ENCODE measurements at regions not wholly inside any gene's neighbourhood (a gene's known extent, or its start where the extent isn't known, plus 50 kb on each side); places are given as distances from the start of the nearest gene placed in this dataset.

DNA sequence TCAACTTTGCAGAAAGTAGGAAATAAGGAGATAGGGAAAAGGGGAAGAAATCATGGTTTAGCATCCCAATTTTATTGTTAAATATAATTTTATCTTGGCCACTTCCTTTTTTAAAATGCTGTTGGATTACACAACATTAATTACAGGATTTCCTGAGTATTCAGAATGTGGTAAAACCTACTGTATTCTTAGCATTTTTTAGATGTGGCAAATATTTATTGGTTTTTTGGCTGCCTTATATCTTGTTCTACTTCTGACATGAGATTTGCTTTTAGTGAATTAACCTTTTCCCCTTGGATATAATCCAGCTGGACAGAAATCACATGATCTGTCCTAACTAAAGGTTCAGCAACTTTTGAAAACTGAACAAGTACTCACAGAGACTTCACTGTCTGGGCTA lies 104.9 kb downstream of the PTGS2 start:
- Histone ChIP-seq H3K36me3 (no peaks in the 10 kb centered on the region), H3K4me1 (no peaks in the 10 kb centered on the region), H3K9me3 (no peaks in the 10 kb centered on the region), H3K4me3 (ENCODE audit: low read depth, low read length) (no peak overlapping the region), H3K27me3 (no peaks in the 10 kb centered on the region; the same call in 1 of the 2 replicates)
- TF ChIP-seq CTCF (IDR thresholded peaks at IDR 0.05; ENCODE audit: low read depth, low read length) = no peak
- no peak for DNase-seq

GRCh38 chr1:186574926-186575325 lies 105.3 kb downstream of the PTGS2 start:
- no peaks in the 10 kb centered on the region; the same call in 1 of the 2 replicates for H3K27me3 ChIP-seq
- TF ChIP-seq CTCF (IDR thresholded peaks at IDR 0.05; ENCODE audit: low read depth, low read length) = no peak
- H3K4me1 ChIP-seq = no peaks in the 10 kb centered on the region
- no peaks in the 10 kb centered on the region for H3K9me3 ChIP-seq
- no peaks in the 10 kb centered on the region for H3K36me3 ChIP-seq
- no peak for DNase-seq
- no peak overlapping the region for H3K4me3 ChIP-seq (ENCODE audit: low read depth, low read length)

- DNase-seq = no peak
- Histone ChIP-seq H3K4me3 (ENCODE audit: low read depth, low read length) (no peak overlapping the region), H3K4me1 (no peaks in the 10 kb centered on the region), H3K36me3 (no peaks in the 10 kb centered on the region), H3K9me3 (no peaks in the 10 kb centered on the region), H3K27me3 (no peaks in the 10 kb centered on the region; the same call in 1 of the 2 replicates)
- TF ChIP-seq CTCF (IDR thresholded peaks at IDR 0.05; ENCODE audit: low read depth, low read length) = no peak
These were observed 107.7 kb downstream of the PTGS2 start for GRCh38 chr1:186572509-186572908.

DNA sequence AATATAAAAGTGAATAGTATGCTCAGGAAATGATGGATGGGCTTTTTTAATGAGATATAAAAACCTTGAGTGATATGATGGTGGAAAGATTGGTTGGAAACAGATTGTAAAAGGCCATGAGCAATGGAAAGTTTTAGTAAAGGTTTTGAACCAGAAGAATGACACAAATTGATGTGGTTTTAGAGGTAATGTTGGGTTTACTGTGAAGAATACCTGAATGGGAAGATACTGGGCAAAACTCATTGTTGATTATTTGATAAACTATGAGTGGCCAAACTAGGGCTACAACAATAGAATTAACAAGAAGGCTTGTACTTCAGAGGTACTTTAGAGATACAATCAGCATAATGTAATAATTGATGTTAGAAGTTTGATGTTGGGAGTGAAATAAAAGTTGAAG lies 108.5 kb downstream of the PTGS2 start:
- Histone ChIP-seq H3K4me1 (no peaks in the 10 kb centered on the region), H3K9me3 (no peaks in the 10 kb centered on the region), H3K36me3 (no peaks in the 10 kb centered on the region), H3K27me3 (no peaks in the 10 kb centered on the region; the same call in 1 of the 2 replicates), H3K4me3 (ENCODE audit: low read depth, low read length) (no peak overlapping the region)
- no peak for TF ChIP-seq CTCF (IDR thresholded peaks at IDR 0.05; ENCODE audit: low read depth, low read length)
- no peak for DNase-seq

GRCh38 chr1:186569856-186570255 lies 108.9 kb upstream of the PDC start:
- TF ChIP-seq CTCF (IDR thresholded peaks at IDR 0.05; ENCODE audit: low read depth, low read length) = no peak
- DNase-seq = no peak

DNA sequence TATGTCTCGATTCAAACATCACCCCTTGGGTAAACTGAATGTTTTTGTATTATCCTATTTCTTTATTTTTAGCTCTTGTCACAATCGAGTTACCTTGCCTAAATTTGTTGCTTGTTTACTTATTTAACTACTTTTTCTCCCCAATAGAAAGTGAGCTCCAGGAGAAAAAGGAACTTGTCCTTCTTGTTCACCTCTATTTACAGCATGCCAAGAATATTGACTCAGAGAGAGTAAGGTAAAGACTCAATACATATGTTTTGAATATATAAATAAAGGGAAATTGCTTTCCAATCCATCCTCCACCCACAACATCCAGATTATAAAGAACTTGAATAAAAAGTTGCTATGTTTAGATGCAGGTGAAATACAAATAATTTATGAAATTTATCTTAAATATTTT lies 107.3 kb upstream of the PDC start:
- no peak for TF ChIP-seq CTCF (IDR thresholded peaks at IDR 0.05; ENCODE audit: low read depth, low read length)
- no peaks in the 10 kb centered on the region for H3K27me3 ChIP-seq

More at GRCh38 chr1:186569856-186570255, 108.9 kb upstream of the PDC start:
- Histone ChIP-seq H3K4me1 (no peaks in the 10 kb centered on the region), H3K27me3 (no peaks in the 10 kb centered on the region; the same call in 1 of the 2 replicates), H3K36me3 (no peaks in the 10 kb centered on the region), H3K9me3 (no peaks in the 10 kb centered on the region), H3K4me3 (ENCODE audit: low read depth, low read length) (no peak overlapping the region)

More for the DNA sequence above, 107.3 kb upstream of the PDC start:
- no peaks in the 10 kb centered on the region for H3K36me3 ChIP-seq
- no peaks in the 10 kb centered on the region for H3K4me1 ChIP-seq
- H3K9me3 ChIP-seq = no peaks in the 10 kb centered on the region
- DNase-seq = no peak
- no peak overlapping the region for H3K4me3 ChIP-seq (ENCODE audit: low read depth, low read length)

Measured in BE2C (cell line).